Subcutaneous abdominal adipose tissue (tissue), 5 donors: ENCODE measurements at regions not wholly inside any gene's neighbourhood (a gene's known extent, or its start where the extent isn't known, plus 50 kb on each side); places are given as distances from the start of the nearest gene placed in this dataset.

Source experiments
- H3K27ac ChIP-seq: one replicate; pipeline ENCODE4 v1.7.0; 2013; ENCODE audit warnings: low read depth, mild to moderate bottlenecking, inconsistent platforms, low read length, moderate library complexity
- H3K27me3 ChIP-seq, 5 donors: one replicate each; pipeline ENCODE4 v1.7.0; 2013; ENCODE audit warnings: low read length in 5 of 5, inconsistent platforms in 1 of 5; ENCODE audit not compliant: control insufficient read depth in 5 of 5, insufficient read depth in 4 of 5
- H3K36me3 ChIP-seq, 5 donors: one replicate each; pipeline ENCODE4 v1.7.0; 2013; ENCODE audit warnings: low read length in 5 of 5; ENCODE audit not compliant: control insufficient read depth in 5 of 5, insufficient read depth in 5 of 5
- H3K4me1 ChIP-seq, 5 donors: one replicate each; pipeline ENCODE4 v1.7.0; 2013; ENCODE audit warnings: low read length in 5 of 5, mild to moderate bottlenecking in 3 of 5, moderate library complexity in 1 of 5; ENCODE audit not compliant: control insufficient read depth in 5 of 5, insufficient read depth in 5 of 5
- H3K4me3 ChIP-seq, 5 donors: one replicate each; pipeline ENCODE4 v1.7.0; 2013; ENCODE audit warnings: low read length in 5 of 5, low read depth in 1 of 5
- H3K9ac ChIP-seq, 5 donors: one replicate each; pipeline ENCODE4 v1.7.0; 2013; ENCODE audit warnings: low read length in 5 of 5, mild to moderate bottlenecking in 4 of 5, moderate library complexity in 3 of 5
- H3K9me3 ChIP-seq, 5 donors: one replicate each; pipeline ENCODE4 v1.7.0; 2013; ENCODE audit warnings: low read length in 5 of 5; ENCODE audit not compliant: control insufficient read depth in 5 of 5
- donor health status: healthy.
- donor health status: healthy.
- donor health status: healthy.
- donor health status: healthy.
- donor health status: healthy.

DNA sequence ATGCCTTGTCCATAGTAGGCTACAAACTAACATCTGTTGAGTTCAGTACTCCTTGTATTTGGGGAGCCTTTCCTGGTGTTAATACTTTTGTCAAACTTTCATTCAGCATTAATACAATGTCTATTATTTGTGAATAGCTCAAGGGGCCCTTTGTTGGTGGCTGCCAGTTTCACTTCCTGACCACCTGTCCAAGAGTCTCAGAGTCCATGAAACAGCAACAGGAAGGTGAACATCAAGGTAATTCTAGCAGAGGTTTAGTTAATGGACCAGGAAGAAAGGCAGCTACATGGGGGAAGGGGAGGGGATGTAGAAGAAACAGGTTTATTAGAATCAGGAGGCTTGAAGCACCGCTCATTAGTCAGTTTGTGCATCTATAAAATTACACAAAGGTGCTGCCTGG, 386.9 kb downstream of the PDCD6IP start:
- H3K9me3 ChIP-seq = no peaks in the 10 kb centered on the region
- H3K4me3 ChIP-seq = no peak overlapping the region
- H3K27ac ChIP-seq = no peak overlapping the region

DNA sequence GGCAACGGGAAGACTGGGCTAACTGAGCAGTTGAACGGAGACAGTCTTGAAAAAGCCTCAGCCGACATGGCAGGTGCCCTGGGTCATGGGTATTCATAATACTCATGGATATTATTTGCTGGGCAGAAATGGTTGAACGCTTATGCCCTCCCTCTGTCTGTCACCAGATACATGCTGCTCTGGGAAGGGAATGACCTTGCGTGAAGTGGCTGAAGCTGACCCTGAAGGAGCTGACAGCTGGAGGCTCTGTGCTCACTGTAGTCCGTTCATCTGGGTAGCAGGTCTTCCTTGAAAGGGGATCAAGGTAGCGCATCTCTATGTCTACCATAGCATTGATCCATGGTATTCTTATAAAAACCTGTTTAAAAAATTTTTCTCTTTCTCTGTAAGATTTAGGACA, 390.7 kb downstream of the PDCD6IP start:
- H3K4me1 ChIP-seq = no peaks in the 10 kb centered on the region
- no peaks in the 10 kb centered on the region for H3K27me3 ChIP-seq
- H3K27ac ChIP-seq = no peak overlapping the region
- H3K4me3 ChIP-seq = no peak overlapping the region
- H3K36me3 ChIP-seq = no peaks in the 10 kb centered on the region
- H3K9me3 ChIP-seq = no peaks in the 10 kb centered on the region
- no peak overlapping the region for H3K9ac ChIP-seq

More for the DNA sequence above, 386.9 kb downstream of the PDCD6IP start:
- Histone ChIP-seq H3K4me1 (no peaks in the 10 kb centered on the region), H3K36me3 (no peaks in the 10 kb centered on the region), H3K9ac (no peak overlapping the region), H3K27me3 (no peaks in the 10 kb centered on the region)

DNA sequence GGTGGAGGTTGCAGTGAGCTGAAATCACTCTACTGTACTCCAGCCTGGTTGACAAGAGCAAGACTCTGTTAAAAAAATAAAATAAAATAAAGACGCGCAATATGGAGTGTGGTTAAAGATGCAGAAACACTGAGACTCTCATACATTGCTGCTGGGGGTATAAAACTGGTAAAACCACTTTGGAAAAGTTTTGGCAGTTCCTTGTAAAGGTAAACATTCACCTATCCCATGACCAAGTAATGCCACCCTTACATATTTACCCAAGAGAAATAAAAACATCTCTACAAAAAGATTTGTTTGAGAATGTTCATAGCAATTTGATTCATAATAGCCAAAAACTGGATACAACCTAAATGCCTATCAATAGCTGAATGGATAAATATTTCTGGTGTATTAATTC, 398.5 kb downstream of the PDCD6IP start:
- Histone ChIP-seq H3K27me3 (no peaks in the 10 kb centered on the region), H3K9me3 (no peaks in the 10 kb centered on the region), H3K4me3 (no peak overlapping the region), H3K27ac (no peak overlapping the region), H3K9ac (no peak overlapping the region), H3K4me1 (no peaks in the 10 kb centered on the region), H3K36me3 (no peaks in the 10 kb centered on the region)

DNA sequence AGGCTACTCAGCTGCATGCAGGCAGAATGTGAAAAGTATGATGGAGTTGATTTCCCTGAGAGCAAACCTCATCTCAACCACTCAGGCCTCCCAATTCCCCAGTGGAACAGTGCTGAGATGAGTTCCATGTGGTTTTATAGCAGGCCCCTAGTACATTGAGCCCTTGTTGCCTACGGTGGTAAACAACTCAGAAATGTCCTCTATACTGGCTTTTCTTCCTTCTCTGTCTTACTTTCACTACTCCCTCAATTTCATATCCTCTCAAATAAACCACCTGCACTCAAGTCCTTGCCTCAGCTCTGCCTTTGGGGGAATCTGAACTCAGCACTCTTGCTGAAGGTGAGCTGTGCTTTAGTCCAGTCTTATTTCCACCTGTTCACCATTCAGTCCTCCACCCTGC, 399.9 kb downstream of the PDCD6IP start:
- no peaks in the 10 kb centered on the region for H3K4me1 ChIP-seq
- H3K36me3 ChIP-seq = no peaks in the 10 kb centered on the region
- H3K4me3 ChIP-seq = no peak overlapping the region
- H3K27me3 ChIP-seq = no peaks in the 10 kb centered on the region
- H3K27ac ChIP-seq = no peak overlapping the region
- no peak overlapping the region for H3K9ac ChIP-seq
- no peaks in the 10 kb centered on the region for H3K9me3 ChIP-seq

DNA sequence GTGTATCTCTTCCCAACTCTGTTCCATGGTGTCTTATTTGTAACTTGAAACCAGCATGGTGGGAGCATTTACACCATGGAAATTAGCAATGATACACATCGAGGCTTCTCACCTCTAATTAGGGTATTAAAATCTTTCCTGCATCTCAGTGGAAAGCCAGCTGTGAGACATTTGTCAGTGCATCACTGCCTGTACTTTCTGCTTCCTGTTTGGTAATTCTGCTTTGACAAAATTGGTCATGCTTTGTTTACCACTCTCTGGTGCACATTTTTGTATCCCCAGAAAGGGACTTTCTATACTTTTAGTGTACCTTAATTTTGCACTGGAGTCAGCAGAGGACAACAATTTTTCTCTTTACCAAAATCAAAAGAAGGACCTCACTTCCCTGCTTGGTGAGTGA, 402.1 kb downstream of the PDCD6IP start:
- no peak overlapping the region for H3K4me3 ChIP-seq
- no peaks in the 10 kb centered on the region for H3K36me3 ChIP-seq
- no peak overlapping the region for H3K27ac ChIP-seq

DNA sequence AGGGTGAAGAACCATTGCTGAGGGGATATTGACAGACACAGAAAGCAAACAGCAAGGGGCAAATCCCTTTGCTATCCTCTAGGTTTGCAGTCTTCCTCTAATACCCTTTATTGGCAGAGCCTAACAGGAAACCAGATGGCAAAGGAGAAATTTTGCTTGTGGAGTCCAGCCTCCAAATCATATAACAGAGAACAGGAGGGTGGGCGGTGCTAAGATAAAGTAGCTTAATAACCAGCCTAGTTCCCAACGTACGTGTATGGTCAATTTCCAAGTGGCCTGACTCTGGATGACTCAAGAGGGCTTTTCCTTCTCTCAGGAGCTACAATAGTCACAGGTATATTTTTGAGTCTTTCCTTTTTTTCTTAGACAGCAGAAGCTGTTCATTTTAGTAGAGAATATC, 404.5 kb downstream of the PDCD6IP start:
- no peak overlapping the region for H3K4me3 ChIP-seq
- no peaks in the 10 kb centered on the region for H3K4me1 ChIP-seq
- H3K9me3 ChIP-seq = no peaks in the 10 kb centered on the region
- no peaks in the 10 kb centered on the region for H3K27me3 ChIP-seq
- no peak overlapping the region for H3K9ac ChIP-seq
- H3K27ac ChIP-seq = no peak overlapping the region
- no peaks in the 10 kb centered on the region for H3K36me3 ChIP-seq

More for the DNA sequence above, 402.1 kb downstream of the PDCD6IP start:
- Histone ChIP-seq H3K9ac (no peak overlapping the region), H3K4me1 (no peaks in the 10 kb centered on the region), H3K27me3 (no peaks in the 10 kb centered on the region), H3K9me3 (no peaks in the 10 kb centered on the region)

DNA sequence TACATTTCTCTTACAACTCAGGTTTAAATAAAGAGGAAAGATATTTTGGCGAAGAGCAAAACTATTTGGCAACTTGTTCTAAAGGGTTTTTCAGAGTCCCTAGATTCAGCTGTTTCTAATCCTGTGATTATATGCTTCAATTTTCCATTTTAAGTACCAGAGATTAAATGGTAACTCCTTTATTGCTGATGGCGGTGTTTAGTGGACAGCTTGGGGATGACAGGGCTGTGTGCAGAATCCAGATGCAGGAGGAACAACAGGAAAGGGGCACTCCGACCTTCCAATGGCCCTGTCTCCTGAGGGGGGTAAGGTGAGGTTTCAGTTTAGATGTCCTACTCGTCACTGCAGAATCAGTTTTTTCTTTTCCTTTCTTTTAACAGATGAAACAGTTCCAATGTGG, 405.0 kb downstream of the PDCD6IP start:
- no peaks in the 10 kb centered on the region for H3K9me3 ChIP-seq
- H3K4me1 ChIP-seq = no peaks in the 10 kb centered on the region
- no peaks in the 10 kb centered on the region for H3K27me3 ChIP-seq
- no peak overlapping the region for H3K27ac ChIP-seq
- no peaks in the 10 kb centered on the region for H3K36me3 ChIP-seq
- H3K4me3 ChIP-seq = no peak overlapping the region
- no peak overlapping the region for H3K9ac ChIP-seq

DNA sequence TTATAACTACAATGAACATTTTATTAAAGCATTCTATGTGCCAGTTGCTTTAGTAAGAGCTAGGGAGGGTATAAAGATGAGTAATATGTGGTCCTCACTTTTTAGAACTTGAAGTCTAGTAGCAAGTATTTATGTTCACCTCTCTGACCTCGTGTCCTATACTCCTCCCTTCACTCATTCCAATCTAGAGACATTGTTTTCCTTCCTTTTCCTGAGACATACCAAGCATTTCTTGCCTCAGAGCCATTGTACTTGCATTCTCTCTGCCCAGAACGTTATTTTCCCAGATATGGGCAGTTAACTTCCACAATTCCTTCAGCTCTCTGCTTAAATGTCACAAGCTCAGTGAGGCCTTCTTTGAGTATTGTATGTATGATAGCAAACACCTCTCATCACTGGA, 408.6 kb downstream of the PDCD6IP start:
- no peak overlapping the region for H3K27ac ChIP-seq

DNA sequence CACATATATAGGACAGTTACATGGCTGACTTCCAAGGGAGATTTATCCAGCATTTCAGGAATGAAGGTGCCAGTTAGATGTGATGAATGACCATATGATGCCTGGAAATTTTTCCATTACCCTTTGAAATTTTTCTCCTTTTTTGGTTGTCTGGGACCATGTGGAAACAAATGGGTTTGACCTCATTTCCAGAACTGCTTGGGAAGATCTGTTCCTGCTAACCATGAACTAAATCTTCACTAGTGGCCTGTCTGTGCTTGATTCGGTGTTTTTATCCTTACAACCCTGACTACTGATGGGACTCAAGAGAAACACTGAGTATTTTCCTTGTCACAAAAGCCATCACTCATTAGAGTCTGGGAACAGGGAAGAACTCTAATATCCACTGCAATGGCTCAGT, 409.4 kb downstream of the PDCD6IP start:
- H3K9me3 ChIP-seq = no peaks in the 10 kb centered on the region
- no peak overlapping the region for H3K9ac ChIP-seq
- H3K36me3 ChIP-seq = no peaks in the 10 kb centered on the region
- no peak overlapping the region for H3K27ac ChIP-seq
- no peaks in the 10 kb centered on the region for H3K27me3 ChIP-seq
- H3K4me1 ChIP-seq = peaks cover 0 to 5% (median 3%) of the 10 kb centered on the region in 5 donors
- no peak overlapping the region for H3K4me3 ChIP-seq

More for the DNA sequence above, 408.6 kb downstream of the PDCD6IP start:
- Histone ChIP-seq H3K4me3 (no peak overlapping the region), H3K9me3 (no peaks in the 10 kb centered on the region), H3K27me3 (no peaks in the 10 kb centered on the region), H3K4me1 (no peaks in the 10 kb centered on the region), H3K36me3 (no peaks in the 10 kb centered on the region), H3K9ac (no peak overlapping the region)

DNA sequence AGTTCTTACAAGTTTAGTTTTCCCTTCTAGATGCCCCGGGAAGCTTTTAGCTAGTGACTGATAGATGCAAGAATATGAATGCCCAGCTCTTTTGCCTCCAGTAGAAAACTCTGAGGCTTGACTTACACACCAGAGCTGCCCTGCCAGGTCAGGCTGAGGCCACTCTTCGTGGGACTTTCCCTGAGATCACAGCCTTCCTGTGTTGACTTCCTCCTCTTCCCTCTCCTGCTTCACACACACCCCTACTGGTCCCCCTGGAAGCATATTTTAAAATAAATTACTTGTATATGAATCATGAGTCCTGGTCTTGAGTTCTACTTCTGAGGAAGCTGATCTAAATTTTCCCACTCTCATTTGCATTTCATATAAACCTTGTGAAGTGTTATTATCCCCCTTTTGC, 413.7 kb downstream of the PDCD6IP start:
- no peaks in the 10 kb centered on the region for H3K9me3 ChIP-seq
- no peaks in the 10 kb centered on the region for H3K36me3 ChIP-seq
- H3K4me1 ChIP-seq = peaks cover 0 to 7% (median 7%) of the 10 kb centered on the region in 5 donors
- H3K4me3 ChIP-seq = no peak overlapping the region
- H3K27me3 ChIP-seq = no peaks in the 10 kb centered on the region
- no peak overlapping the region for H3K27ac ChIP-seq
- H3K9ac ChIP-seq = no peak overlapping the region

DNA sequence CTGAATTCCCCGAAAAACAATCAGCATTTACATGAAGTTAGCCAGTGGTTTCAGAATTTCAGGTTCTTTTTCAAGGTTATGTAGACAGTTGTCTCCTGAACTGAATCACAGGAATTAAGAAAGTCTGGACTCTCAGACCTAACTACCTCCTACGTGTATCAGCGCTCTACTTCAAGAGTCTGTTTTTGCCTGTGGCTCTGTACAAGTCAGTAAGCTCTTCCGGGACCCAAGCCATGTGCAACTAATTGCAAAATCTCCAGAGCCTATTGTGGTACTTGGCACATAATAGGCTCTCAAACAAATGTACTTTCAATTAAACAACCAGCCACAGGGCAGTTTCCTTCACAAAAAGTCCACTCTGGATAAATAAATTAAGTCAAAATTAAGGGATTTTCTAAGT, 414.2 kb downstream of the PDCD6IP start:
- H3K27me3 ChIP-seq = no peaks in the 10 kb centered on the region

More for the DNA sequence above, 414.2 kb downstream of the PDCD6IP start:
- Histone ChIP-seq H3K36me3 (no peaks in the 10 kb centered on the region), H3K4me1 (peaks cover 0 to 7% (median 7%) of the 10 kb centered on the region in 5 donors), H3K9ac (no peak overlapping the region), H3K27ac (no peak overlapping the region), H3K9me3 (no peaks in the 10 kb centered on the region), H3K4me3 (no peak overlapping the region)
